CD14-positive monocyte (primary cell): ENCODE measurements at regions not wholly inside any gene's neighbourhood (a gene's known extent, or its start where the extent isn't known, plus 50 kb on each side); places are given as distances from the start of the nearest gene placed in this dataset.

Experiments used
- DNase-seq, 3 donors: peaks; one replicate each; pipeline ENCODE4 v3.0.0-alpha.2; 2011 to 2022
- H2AFZ ChIP-seq: 2 replicates; pipeline ENCODE4 v1.6.0; 2012; ENCODE audit warnings: mild to moderate bottlenecking, low read depth, low read length, inconsistent platforms; ENCODE audit not compliant: insufficient read depth, poor library complexity, severe bottlenecking
- H3K27ac ChIP-seq, 2 donors: 1 replicate in 1 of 2; 2 replicates in 1 of 2; pipeline ENCODE4 v1.5.1; 2012 to 2013; ENCODE audit warnings: low read length in 2 of 2, control low read depth in 1 of 2, inconsistent platforms in 1 of 2, low read depth in 1 of 2, mild to moderate bottlenecking in 1 of 2
- H3K27me3 ChIP-seq, 2 donors: one replicate each; pipeline versions ENCODE4 v1.6.0 to v1.6.1; 2011 to 2013; ENCODE audit warnings: low read length in 2 of 2; ENCODE audit not compliant: control insufficient read depth in 2 of 2, insufficient read depth in 2 of 2
- H3K36me3 ChIP-seq, 2 donors: replicated peaks in 1 of 2; 1 replicate in 1 of 2; 2 replicates in 1 of 2; pipeline versions ENCODE4 v1.5.1 to v1.6.1; 2012 to 2013; ENCODE audit warnings: low read length in 2 of 2, control low read depth in 1 of 2, inconsistent platforms in 1 of 2, mild to moderate bottlenecking in 1 of 2; ENCODE audit not compliant: insufficient read depth in 2 of 2, control insufficient read depth in 1 of 2
- H3K4me1 ChIP-seq, 2 donors: 1 replicate in 1 of 2; 2 replicates in 1 of 2; pipeline versions ENCODE4 v1.5.1 to v1.6.1; 2012 to 2013; ENCODE audit warnings: low read length in 2 of 2, control low read depth in 1 of 2, inconsistent platforms in 1 of 2, mild to moderate bottlenecking in 1 of 2, moderate library complexity in 1 of 2; ENCODE audit not compliant: insufficient read depth in 2 of 2, control insufficient read depth in 1 of 2
- H3K4me2 ChIP-seq: replicated peaks from 2 replicates; pipeline ENCODE3; 2012; ENCODE audit warnings: low read length, moderate library complexity, mild to moderate bottlenecking; ENCODE audit not compliant: poor library complexity, severe bottlenecking; ENCODE audit errors: extremely low read depth
- H3K4me3 ChIP-seq, 3 experiments: fragments of 200-600 bp in 1 of 3; sonication (generic) in 1 of 3; replicated peaks in 1 of 3; 1 replicate in 2 of 3; 2 replicates in 1 of 3; pipeline ENCODE4 v1.5.1; 2011 to 2013; ENCODE audit warnings: low read length in 3 of 3, mild to moderate bottlenecking in 3 of 3, control low read depth in 2 of 3, low read depth in 2 of 3, inconsistent platforms in 1 of 3, moderate library complexity in 1 of 3
- H3K79me2 ChIP-seq: 2 replicates; pipeline ENCODE4 v1.6.0; 2012; ENCODE audit warnings: mild to moderate bottlenecking, control low read depth, inconsistent platforms, low read length, moderate library complexity; ENCODE audit not compliant: insufficient read depth
- H3K9ac ChIP-seq: 2 replicates; pipeline ENCODE4 v1.6.0; 2017; ENCODE audit warnings: low read length, mild to moderate bottlenecking; ENCODE audit not compliant: insufficient read depth, poor library complexity, severe bottlenecking
- H3K9me3 ChIP-seq, 2 donors: replicated peaks in 1 of 2; 1 replicate in 1 of 2; 2 replicates in 1 of 2; pipeline versions ENCODE4 v1.5.1 to v1.6.1; 2012 to 2013; ENCODE audit warnings: low read length in 2 of 2, control low read depth in 1 of 2; ENCODE audit not compliant: control insufficient read depth in 1 of 2, insufficient read depth in 1 of 2
- H4K20me1 ChIP-seq: 2 replicates; pipeline ENCODE4 v1.6.0; 2012; ENCODE audit warnings: mild to moderate bottlenecking, low read length, control low read depth, moderate library complexity; ENCODE audit not compliant: insufficient read depth
- H3K27ac Mint-ChIP-seq, 7 donors: one replicate each; pipeline ENCODE4 v1.8.0; 2020; ENCODE audit warnings: mild to moderate bottlenecking in 7 of 7, mixed read lengths in 7 of 7, moderate library complexity in 6 of 7, inconsistent platforms in 2 of 7
- H3K27me3 Mint-ChIP-seq, 3 donors: one replicate each; pipeline ENCODE4 v1.8.0; 2021 to 2022; ENCODE audit warnings: low read depth in 3 of 3, mild to moderate bottlenecking in 3 of 3, mixed read lengths in 3 of 3, moderate library complexity in 3 of 3, inconsistent platforms in 1 of 3
- H3K36me3 Mint-ChIP-seq, 2 donors: one replicate each; pipeline ENCODE4 v1.8.0; 2020; ENCODE audit warnings: mixed read lengths in 2 of 2, inconsistent platforms in 1 of 2, mild to moderate bottlenecking in 1 of 2
- H3K4me1 Mint-ChIP-seq: one replicate; pipeline ENCODE4 v1.8.0; 2020; ENCODE audit warnings: mild to moderate bottlenecking, mixed read lengths
- H3K4me3 Mint-ChIP-seq, 2 donors: one replicate each; pipeline ENCODE4 v1.8.0; 2020; ENCODE audit warnings: mild to moderate bottlenecking in 2 of 2, mixed read lengths in 2 of 2, moderate library complexity in 1 of 2
- H3K9me3 Mint-ChIP-seq, 7 donors: one replicate each; pipeline ENCODE4 v1.8.0; 2020 to 2022; ENCODE audit warnings: mixed read lengths in 7 of 7, mild to moderate bottlenecking in 6 of 7, moderate library complexity in 6 of 7, inconsistent platforms in 2 of 7
- WGBS: methylation state at CpG from one replicate; pipeline ENCODE4 v1.1.5; 2013; ENCODE audit warnings: missing lambda C conversion rate; ENCODE audit not compliant: insufficient coverage; 5-methylcytosine and 5-hydroxymethylcytosine counted together
- intact Hi-C, 2 donors: fragments of 100-400 bp; cut with micrococcal nuclease; formaldehyde crosslinking; loops; one replicate each; pipeline versions ENCODE4 v1.15.0 to v1.15.1; 2023
- TF ChIP-seq, protein P1 (sequence below): fragments of 200-600 bp; IDR thresholded peaks from one replicate; pipeline ENCODE4 v1.8.0; 2022; ENCODE audit warnings: antibody characterized with exemption, mild to moderate bottlenecking

DNA sequence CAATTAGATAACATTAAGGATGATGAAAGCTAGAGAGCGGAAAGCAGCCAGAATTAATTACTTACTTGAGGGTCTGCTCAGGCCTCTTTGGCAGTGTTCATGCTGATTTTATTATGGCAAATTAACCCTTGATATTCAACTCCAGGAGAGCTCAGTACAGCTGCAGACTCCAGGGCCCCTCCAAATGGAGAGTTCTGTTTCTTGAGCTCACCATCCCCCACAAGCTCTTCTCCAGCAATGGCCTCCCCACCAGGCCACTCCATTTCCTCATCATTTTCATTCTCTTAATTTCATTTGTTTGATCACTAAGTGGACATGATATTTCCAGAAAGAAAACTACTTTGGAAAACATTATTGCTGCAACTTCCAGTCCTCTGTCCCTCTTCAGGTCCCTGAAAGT lies 513.3 kb upstream of the NOX3 start:
- Histone ChIP-seq H3K4me3 (no peak overlapping the region), H3K4me1 (peaks cover 0 to 7% of the 10 kb centered on the region in 2 donors), H4K20me1 (no peaks in the 10 kb centered on the region), H3K36me3 (no peaks in the 10 kb centered on the region), H3K9ac (no peak overlapping the region), H3K27ac (no peak overlapping the region), H3K4me2 (no peak overlapping the region), H3K9me3 (peaks cover 0 to 8% of the 10 kb centered on the region in 2 donors), H3K79me2 (no peaks in the 10 kb centered on the region), H2AFZ (no peak overlapping the region), H3K27me3 (no peaks in the 10 kb centered on the region)
- Mint-ChIP-seq H3K4me3 (no peak overlapping the region), H3K27ac (no peak overlapping the region), H3K27me3 (no peaks in the 10 kb centered on the region), H3K9me3 (peaks cover 2 to 11% (median 7%) of the 10 kb centered on the region in 7 donors), H3K36me3 (no peaks in the 10 kb centered on the region), H3K4me1 (peaks cover 15% of the 10 kb centered on the region)
- WGBS: no CpG with 5 or more reads among the region's 1 CpG
- TF ChIP-seq, protein P1, sequence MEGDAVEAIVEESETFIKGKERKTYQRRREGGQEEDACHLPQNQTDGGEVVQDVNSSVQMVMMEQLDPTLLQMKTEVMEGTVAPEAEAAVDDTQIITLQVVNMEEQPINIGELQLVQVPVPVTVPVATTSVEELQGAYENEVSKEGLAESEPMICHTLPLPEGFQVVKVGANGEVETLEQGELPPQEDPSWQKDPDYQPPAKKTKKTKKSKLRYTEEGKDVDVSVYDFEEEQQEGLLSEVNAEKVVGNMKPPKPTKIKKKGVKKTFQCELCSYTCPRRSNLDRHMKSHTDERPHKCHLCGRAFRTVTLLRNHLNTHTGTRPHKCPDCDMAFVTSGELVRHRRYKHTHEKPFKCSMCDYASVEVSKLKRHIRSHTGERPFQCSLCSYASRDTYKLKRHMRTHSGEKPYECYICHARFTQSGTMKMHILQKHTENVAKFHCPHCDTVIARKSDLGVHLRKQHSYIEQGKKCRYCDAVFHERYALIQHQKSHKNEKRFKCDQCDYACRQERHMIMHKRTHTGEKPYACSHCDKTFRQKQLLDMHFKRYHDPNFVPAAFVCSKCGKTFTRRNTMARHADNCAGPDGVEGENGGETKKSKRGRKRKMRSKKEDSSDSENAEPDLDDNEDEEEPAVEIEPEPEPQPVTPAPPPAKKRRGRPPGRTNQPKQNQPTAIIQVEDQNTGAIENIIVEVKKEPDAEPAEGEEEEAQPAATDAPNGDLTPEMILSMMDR: no peak
- intact Hi-C loops: no loop called here
- DNase-seq: no peak

DNA sequence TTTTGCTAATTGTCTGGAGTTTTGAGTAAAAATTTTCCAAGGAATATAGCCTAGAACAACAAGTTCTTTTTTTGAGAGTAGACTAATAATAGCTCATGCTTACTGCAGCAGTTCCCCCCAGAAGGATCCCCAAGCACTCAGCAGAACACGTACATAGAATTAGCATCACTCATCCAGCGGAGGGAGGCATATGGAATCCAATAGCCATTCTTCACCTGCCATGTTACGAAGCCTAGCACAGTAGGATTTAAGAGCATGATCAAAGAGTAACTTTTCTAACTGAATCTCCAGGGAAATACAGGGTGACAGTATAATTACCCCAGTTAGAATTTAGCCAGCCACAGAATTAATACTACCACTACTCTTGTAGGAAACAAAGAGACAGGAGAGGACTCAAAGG lies 511.7 kb upstream of the NOX3 start:
- no CpG with 5 or more reads among the region's 3 CpGs for WGBS
- Mint-ChIP-seq H3K4me3 (no peak overlapping the region), H3K9me3 (peaks cover 2 to 14% (median 7%) of the 10 kb centered on the region in 7 donors), H3K27me3 (no peaks in the 10 kb centered on the region), H3K27ac (no peak overlapping the region), H3K36me3 (no peaks in the 10 kb centered on the region), H3K4me1 (peaks cover 4% of the 10 kb centered on the region)
- Histone ChIP-seq H3K9me3 (peaks cover 0 to 8% of the 10 kb centered on the region in 2 donors), H3K27me3 (no peaks in the 10 kb centered on the region), H3K27ac (no peak overlapping the region), H3K9ac (no peak overlapping the region), H4K20me1 (no peaks in the 10 kb centered on the region), H3K4me2 (no peak overlapping the region), H3K36me3 (no peaks in the 10 kb centered on the region), H3K79me2 (no peaks in the 10 kb centered on the region), H3K4me3 (no peak overlapping the region), H2AFZ (no peak overlapping the region), H3K4me1 (no peaks in the 10 kb centered on the region)
- no peak for DNase-seq
- TF ChIP-seq, protein P1: no peak
- intact Hi-C loops: no loop called here
